Peyer's patch (tissue), 4 donors: ENCODE measurements at regions not wholly inside any gene's neighbourhood (a gene's known extent, or its start where the extent isn't known, plus 50 kb on each side); places are given as distances from the start of the nearest gene placed in this dataset.

ENCODE experiments used
- CTCF ChIP-seq, 6 experiments: fragments of 450-650 bp in 4 of 6; fragments of 200-600 bp in 2 of 6; sonication (generic) in 1 of 6; IDR thresholded peaks; one replicate each; pipeline ENCODE4 v1.5.1; 2017 to 2019; ENCODE audit warnings: antibody characterized with exemption in 6 of 6, mild to moderate bottlenecking in 3 of 6, moderate library complexity in 1 of 6
- POLR2A ChIP-seq, 2 donors: fragments of 450-650 bp; IDR thresholded peaks; one replicate each; pipeline ENCODE4 v1.5.1; 2017; ENCODE audit warnings: antibody characterized with exemption in 2 of 2, mild to moderate bottlenecking in 2 of 2, moderate library complexity in 2 of 2

DNA sequence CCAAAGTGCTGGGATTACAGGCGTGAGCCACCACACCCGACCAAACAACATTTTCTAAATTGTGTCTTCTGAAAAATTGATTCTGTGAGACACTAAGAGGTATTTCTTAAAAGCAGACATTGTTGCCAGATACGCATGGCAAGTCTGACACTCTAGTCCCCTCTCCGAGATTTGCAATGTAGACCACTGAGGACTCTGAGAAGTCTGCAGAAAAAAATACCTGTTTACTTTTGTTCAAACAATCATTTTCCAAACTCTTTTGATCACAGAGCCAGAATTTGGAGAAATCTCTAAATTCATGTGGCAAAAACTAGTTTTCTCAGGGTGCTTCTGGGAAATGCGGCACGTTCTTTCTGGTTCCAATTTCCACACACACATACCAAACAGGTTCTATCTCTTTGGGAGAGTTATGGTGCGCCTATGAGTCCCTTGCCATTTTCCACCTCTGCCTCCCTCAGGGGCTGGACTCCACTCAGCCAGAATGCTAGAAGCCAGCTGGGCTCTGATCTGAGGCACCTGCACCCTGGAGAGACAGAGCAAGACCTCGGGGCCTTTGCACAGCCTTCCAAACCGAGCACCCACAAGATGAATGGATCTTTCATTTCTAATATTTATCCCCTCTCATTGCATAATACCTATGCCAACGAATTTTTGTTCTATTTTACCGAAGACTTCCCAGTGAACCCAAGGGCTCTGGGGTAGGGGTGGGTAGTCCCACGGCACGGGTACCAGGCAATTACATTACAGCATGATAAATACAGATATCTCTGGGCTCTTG, 152.7 kb downstream of the MYCN start:
- TF ChIP-seq CTCF (IDR thresholded peaks at IDR 0.05) (no peak), POLR2A (IDR thresholded peaks at IDR 0.05) (no peak)
